ENCODE measurements at regions not wholly inside any gene's neighbourhood (a gene's known extent, or its start where the extent isn't known, plus 50 kb on each side); places are given as distances from the start of the nearest gene placed in this dataset.
"Not testable (repeated sequence)": the region's sequence is repeated elsewhere in the genome, so short reads cannot be mapped to it uniquely, and the experiment has no call there.

GRCh38 chr15:92763459-92763858, 107.9 kb upstream of the FAM174B start:
- no peak for DNase-seq
- Mint-ChIP-seq H3K4me3 (no peak overlapping the region), H3K9me3 (peaks cover 0 to 3% (median 0%) of the 10 kb centered on the region in 7 donors), H3K27me3 (no peaks in the 10 kb centered on the region), H3K4me1 (no peaks in the 10 kb centered on the region), H3K36me3 (no peaks in the 10 kb centered on the region), H3K27ac (no peak overlapping the region)
- no peaks in the 10 kb centered on the region for H3K36me3 ChIP-seq (ENCODE audit: control insufficient read depth, insufficient read depth, low read length)
- no peak for ATAC-seq (ENCODE audit: low read depth in 2 of 2)
- no peak overlapping the region for H3K4me3 ChIP-seq (ENCODE audit: low read depth, low read length)
- no peaks in the 10 kb centered on the region for H3K27me3 ChIP-seq (ENCODE audit: control insufficient read depth, insufficient read depth, low read length)
- no peak overlapping the region for H3K27ac ChIP-seq (ENCODE audit: insufficient read depth, low read length, poor library complexity, severe bottlenecking)
- no peaks in the 10 kb centered on the region for H3K9me3 ChIP-seq (ENCODE audit: control insufficient read depth in 2 of 2, low read length in 2 of 2)
- H3K4me1 ChIP-seq (ENCODE audit: control insufficient read depth, insufficient read depth, low read length, poor library complexity, severe bottlenecking) = no peaks in the 10 kb centered on the region

DNA sequence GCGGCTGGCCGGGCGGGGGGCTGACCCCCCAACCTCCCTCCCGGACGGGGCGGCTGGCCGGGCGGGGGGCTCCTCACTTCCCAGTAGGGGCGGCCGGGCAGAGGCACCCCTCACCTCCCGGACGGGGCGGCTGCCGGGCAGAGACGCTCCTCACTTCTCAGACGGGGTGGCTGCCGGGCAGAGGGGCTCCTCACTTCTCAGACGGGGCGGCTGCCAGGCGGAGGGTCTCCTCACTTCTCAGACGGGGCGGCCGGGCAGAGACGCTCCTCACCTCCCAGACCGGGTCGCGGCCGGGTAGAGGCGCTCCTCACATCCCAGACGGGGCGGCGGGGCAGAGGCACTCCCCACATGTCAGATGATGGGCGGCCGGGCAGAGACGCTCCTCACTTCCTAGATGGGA, 112.6 kb upstream of the FAM174B start:
- not testable (repeated sequence) for H3K27ac Mint-ChIP-seq; H3K4me3 ChIP-seq (ENCODE audit: low read depth, low read length); H3K36me3 ChIP-seq (ENCODE audit: control insufficient read depth, insufficient read depth, low read length); DNase-seq; ATAC-seq (ENCODE audit: low read depth in 2 of 2); H3K27me3 Mint-ChIP-seq; H3K27ac ChIP-seq (ENCODE audit: insufficient read depth, low read length, poor library complexity, severe bottlenecking); H3K4me1 Mint-ChIP-seq; H3K9me3 ChIP-seq (ENCODE audit: control insufficient read depth in 2 of 2, low read length in 2 of 2); H3K4me3 Mint-ChIP-seq; H3K36me3 Mint-ChIP-seq; H3K4me1 ChIP-seq (ENCODE audit: control insufficient read depth, insufficient read depth, low read length, poor library complexity, severe bottlenecking); H3K27me3 ChIP-seq (ENCODE audit: control insufficient read depth, insufficient read depth, low read length); H3K9me3 Mint-ChIP-seq

GRCh38 chr15:92770641-92771040, 115.1 kb upstream of the FAM174B start:
- no peak for ATAC-seq (ENCODE audit: low read depth in 2 of 2)
- no peaks in the 10 kb centered on the region for H3K4me1 Mint-ChIP-seq
- no peak for DNase-seq
- H3K9me3 Mint-ChIP-seq = peaks cover 0 to 1% (median 0%) of the 10 kb centered on the region in 7 donors
- H3K36me3 Mint-ChIP-seq = peaks cover 3% of the 10 kb centered on the region
- Histone ChIP-seq H3K9me3 (ENCODE audit: control insufficient read depth in 2 of 2, low read length in 2 of 2) (no peaks in the 10 kb centered on the region), H3K4me1 (ENCODE audit: control insufficient read depth, insufficient read depth, low read length, poor library complexity, severe bottlenecking) (no peaks in the 10 kb centered on the region), H3K4me3 (ENCODE audit: low read depth, low read length) (no peak overlapping the region), H3K27ac (ENCODE audit: insufficient read depth, low read length, poor library complexity, severe bottlenecking) (no peak overlapping the region), H3K27me3 (ENCODE audit: control insufficient read depth, insufficient read depth, low read length) (no peaks in the 10 kb centered on the region), H3K36me3 (ENCODE audit: control insufficient read depth, insufficient read depth, low read length) (no peaks in the 10 kb centered on the region)
- H3K27me3 Mint-ChIP-seq = no peaks in the 10 kb centered on the region
- H3K4me3 Mint-ChIP-seq = peak overlapping the region in 1 of 4 donors; percentile 47
- no peak overlapping the region for H3K27ac Mint-ChIP-seq

GRCh38 chr15:92772061-92772460, 116.5 kb upstream of the FAM174B start:
- Mint-ChIP-seq H3K27ac (no peak overlapping the region), H3K9me3 (peaks cover 0 to 1% (median 0%) of the 10 kb centered on the region in 7 donors), H3K4me3 (no peak overlapping the region), H3K27me3 (no peaks in the 10 kb centered on the region), H3K4me1 (no peaks in the 10 kb centered on the region), H3K36me3 (peaks cover 3% of the 10 kb centered on the region)
- Histone ChIP-seq H3K36me3 (ENCODE audit: control insufficient read depth, insufficient read depth, low read length) (no peaks in the 10 kb centered on the region), H3K4me3 (ENCODE audit: low read depth, low read length) (no peak overlapping the region), H3K27ac (ENCODE audit: insufficient read depth, low read length, poor library complexity, severe bottlenecking) (no peak overlapping the region), H3K9me3 (ENCODE audit: control insufficient read depth in 2 of 2, low read length in 2 of 2) (no peaks in the 10 kb centered on the region), H3K27me3 (ENCODE audit: control insufficient read depth, insufficient read depth, low read length) (no peaks in the 10 kb centered on the region), H3K4me1 (ENCODE audit: control insufficient read depth, insufficient read depth, low read length, poor library complexity, severe bottlenecking) (no peaks in the 10 kb centered on the region)
- ATAC-seq (ENCODE audit: low read depth in 2 of 2) = no peak
- DNase-seq = no peak

- DNase-seq = no peak
- H3K27me3 Mint-ChIP-seq = no peaks in the 10 kb centered on the region
- Histone ChIP-seq H3K27me3 (ENCODE audit: control insufficient read depth, insufficient read depth, low read length) (no peaks in the 10 kb centered on the region), H3K9me3 (ENCODE audit: control insufficient read depth in 2 of 2, low read length in 2 of 2) (no peaks in the 10 kb centered on the region), H3K4me1 (ENCODE audit: control insufficient read depth, insufficient read depth, low read length, poor library complexity, severe bottlenecking) (no peaks in the 10 kb centered on the region), H3K36me3 (ENCODE audit: control insufficient read depth, insufficient read depth, low read length) (no peaks in the 10 kb centered on the region), H3K4me3 (ENCODE audit: low read depth, low read length) (no peak overlapping the region), H3K27ac (ENCODE audit: insufficient read depth, low read length, poor library complexity, severe bottlenecking) (no peak overlapping the region)
- no peak for ATAC-seq (ENCODE audit: low read depth in 2 of 2)
- peaks cover 3% of the 10 kb centered on the region for H3K36me3 Mint-ChIP-seq
- peaks cover 0 to 1% (median 0%) of the 10 kb centered on the region in 7 donors for H3K9me3 Mint-ChIP-seq
- no peak overlapping the region for H3K27ac Mint-ChIP-seq
- no peak overlapping the region for H3K4me3 Mint-ChIP-seq
- H3K4me1 Mint-ChIP-seq = no peaks in the 10 kb centered on the region
Observed at GRCh38 chr15:92772626-92773244, 117.2 kb upstream of the FAM174B start.

GRCh38 chr15:92773340-92773739, 117.8 kb upstream of the FAM174B start:
- Histone ChIP-seq H3K4me1 (ENCODE audit: control insufficient read depth, insufficient read depth, low read length, poor library complexity, severe bottlenecking) (no peaks in the 10 kb centered on the region), H3K9me3 (ENCODE audit: control insufficient read depth in 2 of 2, low read length in 2 of 2) (no peaks in the 10 kb centered on the region), H3K27ac (ENCODE audit: insufficient read depth, low read length, poor library complexity, severe bottlenecking) (no peak overlapping the region), H3K4me3 (ENCODE audit: low read depth, low read length) (no peak overlapping the region), H3K36me3 (ENCODE audit: control insufficient read depth, insufficient read depth, low read length) (no peaks in the 10 kb centered on the region), H3K27me3 (ENCODE audit: control insufficient read depth, insufficient read depth, low read length) (no peaks in the 10 kb centered on the region)
- Mint-ChIP-seq H3K27me3 (no peaks in the 10 kb centered on the region), H3K4me1 (no peaks in the 10 kb centered on the region), H3K4me3 (no peak overlapping the region), H3K27ac (no peak overlapping the region), H3K9me3 (peaks cover 0 to 1% (median 0%) of the 10 kb centered on the region in 7 donors), H3K36me3 (peaks cover 3% of the 10 kb centered on the region)
- DNase-seq (no peak), ATAC-seq (ENCODE audit: low read depth in 2 of 2) (no peak)

GRCh38 chr15:92779874-92780273, 120.2 kb upstream of the CHD2 start:
- Mint-ChIP-seq H3K4me3 (no peak overlapping the region), H3K4me1 (no peaks in the 10 kb centered on the region), H3K9me3 (peaks cover 0 to 7% (median 0%) of the 10 kb centered on the region in 7 donors), H3K27me3 (no peaks in the 10 kb centered on the region), H3K36me3 (no peaks in the 10 kb centered on the region), H3K27ac (no peak overlapping the region)
- H3K27ac ChIP-seq (ENCODE audit: insufficient read depth, low read length, poor library complexity, severe bottlenecking) = no peak overlapping the region
- H3K4me1 ChIP-seq (ENCODE audit: control insufficient read depth, insufficient read depth, low read length, poor library complexity, severe bottlenecking) = no peaks in the 10 kb centered on the region
- DNase-seq (no peak), ATAC-seq (ENCODE audit: low read depth in 2 of 2) (no peak)
- no peak overlapping the region for H3K4me3 ChIP-seq (ENCODE audit: low read depth, low read length)
- H3K9me3 ChIP-seq (ENCODE audit: control insufficient read depth in 2 of 2, low read length in 2 of 2) = peaks cover 0 to 2% of the 10 kb centered on the region in 2 experiments
- H3K27me3 ChIP-seq (ENCODE audit: control insufficient read depth, insufficient read depth, low read length) = no peaks in the 10 kb centered on the region
- H3K36me3 ChIP-seq (ENCODE audit: control insufficient read depth, insufficient read depth, low read length) = no peaks in the 10 kb centered on the region

- Mint-ChIP-seq H3K9me3 (peaks cover 0 to 7% (median 0%) of the 10 kb centered on the region in 7 donors), H3K4me1 (no peaks in the 10 kb centered on the region), H3K4me3 (no peak overlapping the region), H3K36me3 (peaks cover 4% of the 10 kb centered on the region), H3K27ac (no peak overlapping the region), H3K27me3 (no peaks in the 10 kb centered on the region)
- DNase-seq = no peak
- peaks cover 0 to 2% of the 10 kb centered on the region in 2 experiments for H3K9me3 ChIP-seq (ENCODE audit: control insufficient read depth in 2 of 2, low read length in 2 of 2)
- H3K4me3 ChIP-seq (ENCODE audit: low read depth, low read length) = no peak overlapping the region
- no peaks in the 10 kb centered on the region for H3K27me3 ChIP-seq (ENCODE audit: control insufficient read depth, insufficient read depth, low read length)
- ATAC-seq (ENCODE audit: low read depth in 2 of 2) = no peak
- H3K36me3 ChIP-seq (ENCODE audit: control insufficient read depth, insufficient read depth, low read length) = no peaks in the 10 kb centered on the region
- H3K4me1 ChIP-seq (ENCODE audit: control insufficient read depth, insufficient read depth, low read length, poor library complexity, severe bottlenecking) = no peaks in the 10 kb centered on the region
- H3K27ac ChIP-seq (ENCODE audit: insufficient read depth, low read length, poor library complexity, severe bottlenecking) = no peak overlapping the region
Observed at GRCh38 chr15:92780843-92781242, 119.3 kb upstream of the CHD2 start.

All from CD4-positive, CD25-positive, alpha-beta regulatory T cell (primary cell).